ENCODE measurements at regions not wholly inside any gene's neighbourhood (a gene's known extent, or its start where the extent isn't known, plus 50 kb on each side); places are given as distances from the start of the nearest gene placed in this dataset.
"Not testable (repeated sequence)": the region's sequence is repeated elsewhere in the genome, so short reads cannot be mapped to it uniquely, and the experiment has no call there.

GRCh38 chr13:50598338-50598737 lies 245.2 kb downstream of the DLEU7 start:
- DNase-seq: no peak

- no peak for DNase-seq
Measured at GRCh38 chr13:50599046-50599445, 244.4 kb downstream of the DLEU7 start.

- DNase-seq: no peak
Measured at GRCh38 chr13:50599927-50600326, 243.6 kb downstream of the DLEU7 start.

- no peak for DNase-seq
Measured at GRCh38 chr13:50608370-50608769, 235.1 kb downstream of the DLEU7 start.

- DNase-seq: no peak
Measured at GRCh38 chr13:50609011-50609410, 234.5 kb downstream of the DLEU7 start.

- no peak for DNase-seq
Measured at GRCh38 chr13:50610238-50610637, 233.3 kb downstream of the DLEU7 start.

GRCh38 chr13:50611117-50611781 lies 232.2 kb downstream of the DLEU7 start:
- DNase-seq: no peak

GRCh38 chr13:50612717-50613116 lies 230.8 kb downstream of the DLEU7 start:
- no peak for DNase-seq

GRCh38 chr13:50613356-50613831 lies 230.1 kb downstream of the DLEU7 start:
- DNase-seq: no peak

GRCh38 chr13:50615234-50615633 lies 228.3 kb downstream of the DLEU7 start:
- DNase-seq: no peak

- no peak for DNase-seq
Measured at GRCh38 chr13:50616101-50616500, 227.4 kb downstream of the DLEU7 start.

- no peak for DNase-seq
Measured at GRCh38 chr13:50617134-50617721, 226.3 kb downstream of the DLEU7 start.

- DNase-seq: no peak
Measured at GRCh38 chr13:50618206-50618605, 225.3 kb downstream of the DLEU7 start.

- DNase-seq: no peak
Measured at GRCh38 chr13:50626101-50626547, 217.4 kb downstream of the DLEU7 start.

GRCh38 chr13:50627111-50627510 lies 216.4 kb downstream of the DLEU7 start:
- no peak for DNase-seq

- not testable (repeated sequence) for DNase-seq
Measured at GRCh38 chr13:50628512-50628911, 215.0 kb downstream of the DLEU7 start.

GRCh38 chr13:50629497-50629896 lies 214.0 kb downstream of the DLEU7 start:
- DNase-seq: peak; percentile 61

GRCh38 chr13:50629966-50630365 lies 213.5 kb downstream of the DLEU7 start:
- DNase-seq: no peak

- no peak for DNase-seq
Measured at GRCh38 chr13:50631041-50631440, 212.5 kb downstream of the DLEU7 start.

- DNase-seq: no peak
Measured at GRCh38 chr13:50634339-50634738, 209.2 kb downstream of the DLEU7 start.

- DNase-seq: no peak
Measured at GRCh38 chr13:50635504-50635903, 208.0 kb downstream of the DLEU7 start.

GRCh38 chr13:50636007-50636704 lies 207.3 kb downstream of the DLEU7 start:
- peak; percentile 29 for DNase-seq

GRCh38 chr13:50643060-50643459 lies 200.4 kb downstream of the DLEU7 start:
- no peak for DNase-seq
